Endothelial cell (in vitro differentiated cells): ENCODE measurements at regions not wholly inside any gene's neighbourhood (a gene's known extent, or its start where the extent isn't known, plus 50 kb on each side); places are given as distances from the start of the nearest gene placed in this dataset.

ENCODE experiments used
- DNase-seq: peaks from one replicate; pipeline ENCODE4 v3.0.0; 2021; ENCODE audit warnings: low spot score
- H3K27ac Mint-ChIP-seq: one replicate; pipeline ENCODE4 v1.8.0; 2021; ENCODE audit warnings: mixed read lengths, inconsistent platforms; ENCODE audit not compliant: unreplicated experiment
- H3K27me3 Mint-ChIP-seq: one replicate; pipeline ENCODE4 v1.8.0; 2021; ENCODE audit warnings: mild to moderate bottlenecking, moderate library complexity, mixed read lengths, inconsistent platforms; ENCODE audit not compliant: unreplicated experiment
- H3K36me3 Mint-ChIP-seq: one replicate; pipeline ENCODE4 v1.8.0; 2021; ENCODE audit warnings: mild to moderate bottlenecking, low read depth, mixed read lengths, inconsistent platforms; ENCODE audit not compliant: unreplicated experiment
- H3K4me1 Mint-ChIP-seq: one replicate; pipeline ENCODE4 v1.8.0; 2021; ENCODE audit warnings: mild to moderate bottlenecking, mixed read lengths, inconsistent platforms; ENCODE audit not compliant: unreplicated experiment
- H3K4me3 Mint-ChIP-seq: one replicate; pipeline ENCODE4 v1.8.0; 2021; ENCODE audit warnings: mild to moderate bottlenecking, mixed read lengths, inconsistent platforms; ENCODE audit not compliant: unreplicated experiment
- H3K9me3 Mint-ChIP-seq: one replicate; pipeline ENCODE4 v1.8.0; 2021; ENCODE audit warnings: mixed read lengths, inconsistent platforms; ENCODE audit not compliant: unreplicated experiment
- CTCF ChIP-seq: fragments of 200-600 bp; sonication (generic); IDR thresholded peaks from one replicate; pipeline ENCODE4 v1.5.0; 2021; ENCODE audit warnings: antibody characterized with exemption; ENCODE audit not compliant: unreplicated experiment

- no peak overlapping the region for H3K27ac Mint-ChIP-seq
- no peaks in the 10 kb centered on the region for H3K36me3 Mint-ChIP-seq
- peak; percentile 8 for DNase-seq
- no peaks in the 10 kb centered on the region for H3K27me3 Mint-ChIP-seq
- peak; percentile 13 for TF ChIP-seq CTCF
- no peaks in the 10 kb centered on the region for H3K4me1 Mint-ChIP-seq
- H3K9me3 Mint-ChIP-seq: no peaks in the 10 kb centered on the region
- no peak overlapping the region for H3K4me3 Mint-ChIP-seq
Observed at GRCh38 chr1:194466706-194467105, 1280.3 kb upstream of the B3GALT2 start.

GRCh38 chr1:194447636-194448035, 1261.2 kb upstream of the B3GALT2 start:
- H3K36me3 Mint-ChIP-seq: no peaks in the 10 kb centered on the region
- TF ChIP-seq CTCF: no peak

GRCh38 chr1:194445244-194445643, 1258.8 kb upstream of the B3GALT2 start:
- Mint-ChIP-seq H3K9me3 (no peaks in the 10 kb centered on the region), H3K27me3 (no peaks in the 10 kb centered on the region), H3K4me3 (no peak overlapping the region)

More at GRCh38 chr1:194447636-194448035, 1261.2 kb upstream of the B3GALT2 start:
- no peaks in the 10 kb centered on the region for H3K9me3 Mint-ChIP-seq
- H3K27ac Mint-ChIP-seq: no peak overlapping the region
- no peaks in the 10 kb centered on the region for H3K4me1 Mint-ChIP-seq
- no peaks in the 10 kb centered on the region for H3K27me3 Mint-ChIP-seq
- no peak overlapping the region for H3K4me3 Mint-ChIP-seq
- DNase-seq: no peak

GRCh38 chr1:194442901-194443575, 1256.6 kb upstream of the B3GALT2 start:
- no peaks in the 10 kb centered on the region for H3K36me3 Mint-ChIP-seq
- no peaks in the 10 kb centered on the region for H3K9me3 Mint-ChIP-seq
- H3K4me1 Mint-ChIP-seq: no peaks in the 10 kb centered on the region
- no peak overlapping the region for H3K4me3 Mint-ChIP-seq
- DNase-seq: no peak
- TF ChIP-seq CTCF: no peak
- H3K27me3 Mint-ChIP-seq: no peaks in the 10 kb centered on the region
- no peak overlapping the region for H3K27ac Mint-ChIP-seq

More at GRCh38 chr1:194445244-194445643, 1258.8 kb upstream of the B3GALT2 start:
- no peak for DNase-seq
- no peak for TF ChIP-seq CTCF
- H3K27ac Mint-ChIP-seq: no peak overlapping the region
- H3K36me3 Mint-ChIP-seq: no peaks in the 10 kb centered on the region
- H3K4me1 Mint-ChIP-seq: no peaks in the 10 kb centered on the region

GRCh38 chr1:194437135-194437534, 1250.7 kb upstream of the B3GALT2 start:
- no peak for TF ChIP-seq CTCF
- H3K4me3 Mint-ChIP-seq: no peak overlapping the region
- no peaks in the 10 kb centered on the region for H3K27me3 Mint-ChIP-seq
- no peaks in the 10 kb centered on the region for H3K4me1 Mint-ChIP-seq
- no peaks in the 10 kb centered on the region for H3K9me3 Mint-ChIP-seq
- H3K36me3 Mint-ChIP-seq: no peaks in the 10 kb centered on the region
- no peak overlapping the region for H3K27ac Mint-ChIP-seq
- no peak for DNase-seq
